Effector memory CD8-positive, alpha-beta T cell (primary cell): ENCODE measurements at regions not wholly inside any gene's neighbourhood (a gene's known extent, or its start where the extent isn't known, plus 50 kb on each side); places are given as distances from the start of the nearest gene placed in this dataset.

Source experiments
- ATAC-seq: fragments of 150-1000 bp; cut with Tn5 transposase; replicated peaks from 2 replicates; pipeline ENCODE4 v1.10.0; 2021; ENCODE audit warnings: mild to moderate bottlenecking, moderate library complexity
- DNase-seq, 3 experiments: peaks; one replicate each; pipeline ENCODE4 v3.0.0; 2021
- H3K27ac Mint-ChIP-seq, 2 donors: one replicate each; pipeline ENCODE4 v1.8.0; 2022; ENCODE audit warnings: mild to moderate bottlenecking in 2 of 2, mixed read lengths in 2 of 2, moderate library complexity in 2 of 2
- H3K27me3 Mint-ChIP-seq, 2 donors: one replicate each; pipeline ENCODE4 v1.8.0; 2022; ENCODE audit warnings: mixed read lengths in 2 of 2
- H3K36me3 Mint-ChIP-seq: one replicate; pipeline ENCODE4 v1.8.0; 2022; ENCODE audit warnings: mild to moderate bottlenecking, moderate library complexity, mixed read lengths; ENCODE audit not compliant: insufficient read depth
- H3K4me1 Mint-ChIP-seq, 2 donors: one replicate each; pipeline ENCODE4 v1.8.0; 2022; ENCODE audit warnings: low read depth in 2 of 2, mixed read lengths in 2 of 2
- H3K4me3 Mint-ChIP-seq, 2 donors: one replicate each; pipeline ENCODE4 v1.8.0; 2022; ENCODE audit warnings: mild to moderate bottlenecking in 2 of 2, mixed read lengths in 2 of 2, moderate library complexity in 2 of 2
- H3K9me3 Mint-ChIP-seq, 2 donors: one replicate each; pipeline ENCODE4 v1.8.0; 2022; ENCODE audit warnings: mixed read lengths in 2 of 2

DNA sequence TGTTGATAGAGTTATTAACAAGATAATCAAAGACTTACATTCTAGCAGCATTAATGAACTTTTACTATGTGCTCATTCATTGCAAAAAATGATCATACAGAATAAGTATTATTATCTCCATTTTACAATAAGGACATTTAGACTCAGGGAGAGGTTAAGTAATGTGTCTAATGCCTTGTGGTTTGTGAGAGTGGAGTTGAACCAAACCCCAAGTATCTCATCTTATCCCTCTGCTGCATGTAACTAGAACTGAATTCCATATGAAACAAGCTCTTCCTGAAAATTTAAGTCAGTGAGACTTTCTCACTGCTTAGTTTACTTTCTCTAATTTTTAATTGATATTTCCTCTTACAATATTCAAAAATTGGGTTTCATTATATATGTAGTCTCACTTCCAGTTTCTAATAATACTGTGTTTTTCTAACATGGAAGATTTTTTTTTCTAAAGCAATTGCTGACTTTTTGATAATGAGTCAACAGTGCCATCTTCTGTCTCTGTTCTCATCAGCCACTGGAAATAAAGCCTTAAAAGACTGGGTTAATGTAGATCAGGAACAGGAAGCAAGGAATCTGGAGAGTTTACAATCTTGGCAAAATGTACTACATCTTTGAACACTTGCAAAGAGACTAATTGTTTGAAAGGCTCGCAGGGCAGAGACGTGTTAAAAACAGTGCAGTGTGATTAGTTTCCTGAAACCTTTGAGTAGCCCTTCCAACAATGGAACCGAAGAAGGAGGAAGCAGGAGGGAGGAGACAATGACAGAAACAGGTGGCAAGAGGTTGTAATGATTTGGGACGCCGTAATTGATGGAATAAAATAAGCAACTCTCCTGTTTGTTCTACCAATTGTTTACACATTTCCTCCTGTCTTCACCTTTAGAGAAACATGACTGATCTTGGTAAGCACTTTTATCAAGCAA is 567.6 kb downstream of the MRPL39 start:
- H3K27ac Mint-ChIP-seq = no peak overlapping the region
- H3K4me3 Mint-ChIP-seq = no peak overlapping the region
- no peaks in the 10 kb centered on the region for H3K4me1 Mint-ChIP-seq
- DNase-seq (no peak), ATAC-seq (no peak)
- peaks cover 2% of the 10 kb centered on the region for H3K36me3 Mint-ChIP-seq
- no peaks in the 10 kb centered on the region for H3K27me3 Mint-ChIP-seq
- no peaks in the 10 kb centered on the region for H3K9me3 Mint-ChIP-seq

DNA sequence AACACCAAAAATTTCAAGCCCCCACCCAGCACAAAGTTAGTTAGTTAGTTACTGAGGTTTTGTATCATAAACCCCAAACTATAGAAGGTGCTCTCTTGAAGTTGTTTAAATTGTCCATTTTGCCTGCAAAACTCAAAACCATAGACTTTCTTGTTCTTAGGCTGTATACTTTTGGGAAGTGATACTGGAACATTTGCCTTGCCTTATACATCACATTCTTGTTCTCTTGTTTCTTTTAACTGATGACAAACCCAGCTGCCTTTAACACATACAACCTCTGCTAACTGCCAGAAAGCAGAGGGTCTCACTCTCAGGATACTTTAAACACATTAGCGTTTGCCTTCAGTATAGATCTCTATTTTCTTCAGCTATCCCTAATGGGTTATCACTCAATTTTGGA is 570.5 kb downstream of the MRPL39 start:
- no peak overlapping the region for H3K4me3 Mint-ChIP-seq
- no peak overlapping the region for H3K27ac Mint-ChIP-seq
- no peak for DNase-seq

DNA sequence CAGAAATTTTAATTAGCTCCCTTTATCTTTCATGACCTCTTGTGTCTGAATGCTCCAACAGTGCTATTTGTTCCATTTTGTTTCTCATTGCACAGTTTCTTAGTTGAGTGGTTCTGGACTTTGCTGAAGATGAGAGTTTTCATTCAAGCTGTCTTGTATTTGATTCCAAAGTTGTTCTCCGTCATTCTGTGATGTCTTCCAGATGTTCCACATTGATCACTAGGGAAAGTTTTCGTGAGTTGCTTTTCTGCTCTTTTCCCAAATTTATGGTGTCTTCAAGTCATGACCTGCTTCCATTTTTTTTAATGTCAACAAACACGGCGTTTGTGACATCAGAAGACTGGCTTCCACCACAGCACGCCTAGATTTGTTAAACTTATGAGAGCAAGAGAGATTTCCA is 575.5 kb downstream of the MRPL39 start:
- Mint-ChIP-seq H3K4me1 (no peaks in the 10 kb centered on the region), H3K27me3 (no peaks in the 10 kb centered on the region), H3K27ac (no peak overlapping the region), H3K9me3 (peaks cover 0 to 6% of the 10 kb centered on the region in 2 donors), H3K4me3 (no peak overlapping the region), H3K36me3 (no peaks in the 10 kb centered on the region)
- ATAC-seq (no peak), DNase-seq (no peak)

More for the DNA sequence above, 570.5 kb downstream of the MRPL39 start:
- Mint-ChIP-seq H3K4me1 (no peaks in the 10 kb centered on the region), H3K9me3 (peaks cover 0 to under 1% of the 10 kb centered on the region in 2 donors), H3K36me3 (no peaks in the 10 kb centered on the region), H3K27me3 (no peaks in the 10 kb centered on the region)
- no peak for ATAC-seq

DNA sequence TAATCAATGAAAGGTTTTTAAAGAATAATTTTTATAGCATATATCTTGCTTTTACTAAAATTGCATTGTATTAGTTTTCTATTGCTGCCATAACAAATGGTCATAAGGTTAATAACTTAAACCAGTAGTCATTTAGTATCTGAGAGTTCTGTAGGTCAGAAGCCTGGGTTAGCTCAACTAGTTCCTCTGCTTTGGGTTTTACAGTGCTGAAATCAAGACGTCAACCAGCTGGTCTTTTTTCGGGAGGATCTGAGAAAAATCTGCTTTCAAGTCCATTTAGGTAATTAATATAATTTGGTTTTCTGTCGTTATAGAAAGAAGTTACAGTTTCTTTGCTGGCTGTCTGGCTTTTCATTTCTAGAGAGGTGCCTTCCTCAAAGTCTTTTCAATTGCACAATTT is 577.7 kb downstream of the MRPL39 start:
- H3K9me3 Mint-ChIP-seq = peaks cover 7 to 8% of the 10 kb centered on the region in 2 donors
- no peaks in the 10 kb centered on the region for H3K27me3 Mint-ChIP-seq
- ATAC-seq (no peak), DNase-seq (no peak)
- no peak overlapping the region for H3K27ac Mint-ChIP-seq
- H3K4me3 Mint-ChIP-seq = no peak overlapping the region
- H3K4me1 Mint-ChIP-seq = no peaks in the 10 kb centered on the region
- H3K36me3 Mint-ChIP-seq = no peaks in the 10 kb centered on the region

DNA sequence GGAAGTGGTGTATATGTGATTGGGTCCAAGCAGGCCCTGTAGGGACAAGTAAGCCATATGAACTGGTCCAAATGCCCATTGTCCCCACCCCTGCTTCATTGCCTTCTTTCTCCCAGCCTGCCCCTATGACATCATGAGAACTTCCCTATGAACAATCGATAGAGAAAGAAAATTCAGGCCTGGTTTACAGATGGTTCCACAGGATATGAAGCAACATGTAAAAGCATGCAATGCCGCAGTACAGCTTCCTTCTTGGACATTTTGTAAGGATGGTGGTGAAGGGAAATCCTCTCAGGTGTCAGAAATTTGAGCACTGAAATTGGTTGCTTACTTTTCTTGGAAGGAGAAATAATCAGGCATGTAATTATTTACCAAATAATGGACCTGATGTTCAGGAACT is 581.7 kb downstream of the MRPL39 start:
- H3K4me1 Mint-ChIP-seq = no peaks in the 10 kb centered on the region
- H3K4me3 Mint-ChIP-seq = no peak overlapping the region
- H3K9me3 Mint-ChIP-seq = peaks cover 8 to 15% of the 10 kb centered on the region in 2 donors
- no peaks in the 10 kb centered on the region for H3K36me3 Mint-ChIP-seq
- H3K27me3 Mint-ChIP-seq = no peaks in the 10 kb centered on the region
- DNase-seq = no peak
- no peak overlapping the region for H3K27ac Mint-ChIP-seq
- ATAC-seq = no peak

DNA sequence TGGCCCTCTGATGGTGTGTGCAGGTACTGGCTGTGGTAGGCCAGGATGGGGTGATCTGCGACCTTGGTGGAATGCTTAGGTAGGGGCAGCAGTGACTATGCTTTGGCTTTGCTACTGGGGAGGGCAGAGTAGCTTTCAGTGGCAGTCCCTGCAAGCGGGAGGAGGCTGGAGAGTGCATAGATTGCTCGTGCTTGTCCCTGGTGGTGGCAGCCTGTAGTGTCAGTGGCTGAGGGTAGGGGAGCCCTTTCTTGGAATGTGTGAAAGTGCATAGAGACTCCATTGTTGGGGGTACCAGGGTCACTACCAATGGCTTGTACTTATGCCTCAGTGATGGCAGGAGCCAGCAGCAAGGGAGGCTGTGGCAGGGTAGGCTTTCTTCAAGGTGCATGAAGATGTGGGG is 582.6 kb downstream of the MRPL39 start:
- DNase-seq = no peak
- H3K9me3 Mint-ChIP-seq = peaks cover 10 to 20% of the 10 kb centered on the region in 2 donors
- no peaks in the 10 kb centered on the region for H3K36me3 Mint-ChIP-seq
- no peak overlapping the region for H3K27ac Mint-ChIP-seq
- H3K27me3 Mint-ChIP-seq = no peaks in the 10 kb centered on the region
- no peaks in the 10 kb centered on the region for H3K4me1 Mint-ChIP-seq
- no peak overlapping the region for H3K4me3 Mint-ChIP-seq
- no peak for ATAC-seq

DNA sequence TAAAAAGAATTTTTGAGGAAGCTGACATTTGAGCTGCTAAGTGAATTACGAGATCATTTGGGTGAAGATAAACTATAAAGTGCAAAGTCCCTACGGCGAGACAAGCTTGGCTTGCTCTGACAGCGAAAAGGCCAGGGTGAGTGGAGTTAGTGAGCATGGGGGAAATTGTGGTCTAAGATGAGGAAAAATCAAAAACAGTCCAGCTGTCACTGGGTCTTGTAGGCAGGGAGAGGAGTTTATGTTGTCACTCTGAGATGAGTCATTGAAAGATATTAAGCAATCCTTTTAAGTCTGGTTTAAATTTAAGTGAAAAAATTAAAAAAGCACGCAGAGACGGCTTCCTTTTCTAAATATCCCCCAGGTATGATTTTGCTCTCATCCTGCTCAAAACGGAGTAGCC is 601.9 kb downstream of the MRPL39 start:
- ATAC-seq (no peak), DNase-seq (no peak)
- no peaks in the 10 kb centered on the region for H3K36me3 Mint-ChIP-seq
- H3K9me3 Mint-ChIP-seq = peaks cover 2 to 3% of the 10 kb centered on the region in 2 donors
- H3K4me3 Mint-ChIP-seq = no peak overlapping the region
- H3K27me3 Mint-ChIP-seq = no peaks in the 10 kb centered on the region
- H3K4me1 Mint-ChIP-seq = no peaks in the 10 kb centered on the region
- no peak overlapping the region for H3K27ac Mint-ChIP-seq

DNA sequence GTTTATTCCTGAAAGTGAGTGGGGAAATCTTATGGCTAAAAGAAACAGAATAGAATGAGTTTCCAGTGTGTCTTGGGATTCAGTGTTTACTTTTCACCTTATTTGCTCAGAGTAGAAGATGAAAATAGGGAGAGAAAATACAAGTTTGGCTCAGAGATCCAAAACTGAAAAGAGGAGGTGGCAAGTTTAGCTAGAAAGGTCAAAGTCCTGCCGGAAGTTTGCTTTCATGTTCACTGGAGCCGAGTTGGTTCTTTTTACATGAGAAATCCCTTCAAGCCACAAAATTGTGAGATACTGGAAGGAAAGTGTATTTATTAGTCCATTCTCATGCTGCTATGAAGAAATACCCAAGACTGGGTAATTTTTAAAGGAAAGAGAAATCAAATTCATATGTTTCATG is 604.6 kb downstream of the MRPL39 start:
- H3K27me3 Mint-ChIP-seq = no peaks in the 10 kb centered on the region
- peaks cover 6 to 13% of the 10 kb centered on the region in 2 donors for H3K9me3 Mint-ChIP-seq
- no peak for ATAC-seq
- no peak for DNase-seq
- H3K4me3 Mint-ChIP-seq = no peak overlapping the region
- H3K27ac Mint-ChIP-seq = no peak overlapping the region
- no peaks in the 10 kb centered on the region for H3K36me3 Mint-ChIP-seq
- H3K4me1 Mint-ChIP-seq = no peaks in the 10 kb centered on the region

DNA sequence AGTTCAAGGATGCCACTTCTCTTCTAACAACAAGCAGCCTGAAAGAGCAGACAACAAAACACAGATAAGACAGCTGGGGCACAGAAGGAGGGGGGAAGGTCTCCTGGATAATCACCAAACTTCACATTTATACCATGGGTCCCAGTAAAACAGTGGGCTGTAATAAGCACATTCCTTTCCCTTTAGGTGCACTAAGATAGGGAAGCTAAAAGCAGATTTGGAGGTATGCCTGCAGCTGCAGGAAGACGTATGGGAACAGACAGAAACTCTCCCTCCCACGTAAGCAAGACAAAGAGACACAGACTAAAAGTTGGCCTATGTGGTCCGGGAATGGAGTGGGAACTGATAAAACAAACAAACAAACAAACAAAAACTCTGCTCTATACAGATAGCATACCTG is 612.1 kb downstream of the MRPL39 start:
- Mint-ChIP-seq H3K27ac (no peak overlapping the region), H3K4me1 (no peaks in the 10 kb centered on the region)
- no peak for DNase-seq

DNA sequence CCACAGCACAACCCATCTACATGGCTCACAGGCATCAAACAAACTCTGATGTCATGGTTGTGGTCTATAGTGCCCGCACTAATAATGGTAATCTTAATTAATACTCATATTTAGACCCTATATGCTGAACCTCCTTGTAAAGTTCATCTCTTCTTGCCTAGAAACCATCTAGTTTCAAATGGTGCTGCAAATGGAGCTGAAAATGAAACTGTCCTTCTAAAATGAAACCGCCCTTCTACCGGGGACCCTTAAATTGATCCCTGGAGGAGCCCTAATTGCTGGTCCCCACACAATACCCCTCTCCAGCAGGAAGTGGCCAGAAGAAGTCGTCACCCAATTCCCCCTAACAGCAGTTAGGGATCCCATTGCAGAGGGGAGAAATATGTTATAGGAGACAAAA is 612.6 kb downstream of the MRPL39 start:
- ATAC-seq (no peak), DNase-seq (no peak)
- Mint-ChIP-seq H3K27me3 (no peaks in the 10 kb centered on the region), H3K4me3 (no peak overlapping the region), H3K27ac (no peak overlapping the region), H3K4me1 (no peaks in the 10 kb centered on the region), H3K36me3 (peaks cover 3% of the 10 kb centered on the region), H3K9me3 (peaks cover 0 to 19% of the 10 kb centered on the region in 2 donors)

More for the DNA sequence above, 612.1 kb downstream of the MRPL39 start:
- peaks cover 3% of the 10 kb centered on the region for H3K36me3 Mint-ChIP-seq
- no peak overlapping the region for H3K4me3 Mint-ChIP-seq
- no peak for ATAC-seq
- H3K9me3 Mint-ChIP-seq = peaks cover 3 to 24% of the 10 kb centered on the region in 2 donors
- H3K27me3 Mint-ChIP-seq = no peaks in the 10 kb centered on the region

DNA sequence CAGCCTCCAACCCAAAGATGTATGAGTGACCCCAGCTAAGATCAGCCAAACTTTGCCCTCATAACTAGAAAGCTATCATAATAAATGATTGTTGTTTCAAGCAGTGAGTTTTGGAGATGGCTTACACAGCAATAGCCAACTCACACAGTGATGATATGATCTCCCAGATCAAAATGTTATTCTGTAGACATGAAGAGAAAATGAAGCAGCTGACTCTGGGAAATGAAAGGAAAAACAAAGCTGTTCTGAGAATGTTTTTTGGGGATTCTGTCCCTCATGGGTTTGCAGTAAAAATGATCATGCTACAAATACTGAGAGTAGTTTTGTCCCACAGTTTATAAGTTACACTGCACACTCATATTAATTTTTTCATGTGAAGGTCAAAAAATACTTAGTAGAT is 617.8 kb downstream of the MRPL39 start:
- peaks cover 3% of the 10 kb centered on the region for H3K36me3 Mint-ChIP-seq
- no peak overlapping the region for H3K27ac Mint-ChIP-seq
- H3K4me1 Mint-ChIP-seq = no peaks in the 10 kb centered on the region
- DNase-seq = no peak
- H3K9me3 Mint-ChIP-seq = peaks cover under 1 to 11% of the 10 kb centered on the region in 2 donors
- H3K27me3 Mint-ChIP-seq = no peaks in the 10 kb centered on the region
- no peak overlapping the region for H3K4me3 Mint-ChIP-seq
- ATAC-seq = no peak

DNA sequence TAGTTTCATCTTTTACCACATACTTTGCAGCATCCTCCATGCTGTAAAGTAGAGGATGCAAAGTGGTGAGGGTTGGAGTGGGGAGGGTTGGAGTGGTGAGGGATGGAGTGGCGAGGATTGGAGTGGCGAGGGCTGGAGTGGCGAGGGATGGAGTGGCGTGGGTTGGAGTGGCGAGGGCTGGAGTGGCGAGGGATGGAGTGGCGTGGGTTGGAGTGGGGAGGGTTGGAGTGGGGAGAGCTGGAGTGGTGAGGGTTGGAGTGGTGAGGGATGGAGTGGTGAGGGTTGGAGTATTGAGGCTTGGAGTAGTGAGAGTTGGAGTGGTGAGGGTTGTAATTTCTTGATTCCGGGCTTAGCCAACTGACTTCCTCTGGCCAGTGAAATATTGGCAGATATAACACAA is 618.3 kb downstream of the MRPL39 start:
- Mint-ChIP-seq H3K27me3 (no peaks in the 10 kb centered on the region), H3K4me1 (no peaks in the 10 kb centered on the region), H3K4me3 (no peak overlapping the region), H3K36me3 (peaks cover under 1% of the 10 kb centered on the region), H3K27ac (no peak overlapping the region), H3K9me3 (peaks cover 2 to 13% of the 10 kb centered on the region in 2 donors)
- ATAC-seq (no peak), DNase-seq (no peak)

DNA sequence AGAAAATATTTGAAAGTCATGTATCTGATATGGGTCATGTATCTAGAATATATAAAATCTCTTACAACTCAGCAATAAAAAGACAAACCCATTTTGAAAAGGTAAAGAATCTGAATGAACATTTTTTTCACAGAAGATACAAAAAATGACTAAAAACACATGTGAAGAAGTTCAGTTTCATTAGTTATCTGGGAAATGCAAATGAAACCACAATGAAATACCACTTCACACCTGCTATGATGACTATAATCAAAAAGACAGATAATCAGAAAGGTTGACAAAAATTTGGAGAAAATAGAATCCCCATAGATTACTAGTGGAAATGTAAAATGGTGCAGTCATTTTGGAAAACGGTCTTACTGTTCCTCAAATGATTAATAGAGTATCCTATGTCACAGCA is 631.0 kb downstream of the MRPL39 start:
- no peaks in the 10 kb centered on the region for H3K36me3 Mint-ChIP-seq
- H3K27ac Mint-ChIP-seq = no peak overlapping the region
- H3K9me3 Mint-ChIP-seq = peaks cover 7 to 8% of the 10 kb centered on the region in 2 donors
- ATAC-seq (no peak), DNase-seq (no peak)
- H3K27me3 Mint-ChIP-seq = no peaks in the 10 kb centered on the region
- H3K4me3 Mint-ChIP-seq = no peak overlapping the region
- H3K4me1 Mint-ChIP-seq = no peaks in the 10 kb centered on the region

DNA sequence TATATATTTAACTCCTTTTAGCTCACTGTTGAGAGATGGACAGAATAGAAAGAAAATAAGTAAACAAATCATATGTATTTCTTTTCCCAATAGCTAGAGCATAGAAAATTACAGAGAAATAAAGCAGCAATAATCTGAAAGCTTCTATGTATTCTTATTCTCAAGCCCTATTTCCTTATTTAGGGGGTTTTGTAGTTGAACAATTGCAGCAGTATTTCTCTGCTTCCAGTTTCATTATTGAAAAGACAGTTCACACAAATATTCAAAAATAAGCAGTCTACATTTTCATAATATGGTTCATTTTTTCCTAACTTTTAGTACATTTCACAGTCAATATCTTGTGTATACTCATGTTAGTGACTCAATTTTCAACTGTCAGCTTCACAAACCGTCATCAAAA is 638.2 kb downstream of the MRPL39 start:
- no peak overlapping the region for H3K4me3 Mint-ChIP-seq
- ATAC-seq (no peak), DNase-seq (no peak)
- peaks cover 8 to 10% of the 10 kb centered on the region in 2 donors for H3K9me3 Mint-ChIP-seq
- H3K27me3 Mint-ChIP-seq = no peaks in the 10 kb centered on the region
- no peaks in the 10 kb centered on the region for H3K36me3 Mint-ChIP-seq
- no peak overlapping the region for H3K27ac Mint-ChIP-seq
- H3K4me1 Mint-ChIP-seq = no peaks in the 10 kb centered on the region
